HG02840 (cell line): ENCODE measurements at regions not wholly inside any gene's neighbourhood (a gene's known extent, or its start where the extent isn't known, plus 50 kb on each side); places are given as distances from the start of the nearest gene placed in this dataset.
"Not testable (repeated sequence)": the region's sequence is repeated elsewhere in the genome, so short reads cannot be mapped to it uniquely, and the experiment has no call there.

Experiments used
- ATAC-seq: cut with Tn5 transposase; IDR thresholded peaks from one replicate; pipeline ENCODE4 v1.9.1; 2021; ENCODE audit warnings: mild to moderate bottlenecking, moderate library complexity, moderate number of reproducible peaks; ENCODE audit not compliant: unreplicated experiment, low FRiP score

DNA sequence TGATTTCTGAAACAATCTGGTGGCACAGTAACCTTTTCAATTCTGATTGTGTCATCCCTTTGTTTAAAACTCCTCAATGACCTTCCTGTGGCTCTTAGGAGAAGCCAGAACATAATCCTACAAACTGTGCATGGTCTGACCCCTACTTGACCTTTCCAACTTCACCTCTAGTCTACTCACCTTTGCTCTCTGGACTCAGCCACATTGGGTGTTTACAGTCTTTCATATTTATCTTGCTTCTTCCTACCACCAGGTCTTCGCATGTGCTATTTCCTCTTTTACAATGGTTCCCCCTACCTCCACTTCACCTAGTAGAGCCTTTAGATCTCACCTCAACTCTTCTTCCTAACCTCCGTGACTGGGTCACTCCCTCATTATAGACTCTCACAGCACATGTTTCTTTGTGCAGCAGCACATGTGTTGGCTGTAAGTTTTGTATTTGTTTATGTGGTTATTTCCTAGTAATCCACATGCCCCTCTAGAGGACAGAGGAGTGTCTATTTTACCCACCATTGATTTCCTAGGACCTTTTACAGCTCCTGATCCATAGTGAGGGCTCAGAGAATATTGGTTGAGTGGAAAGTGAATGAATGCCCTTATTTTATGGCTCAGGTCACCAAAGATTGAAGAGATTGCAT is 320.8 kb upstream of the MEIS1 start:
- no peak for ATAC-seq

GRCh38 chr2:66111706-66112105 is 323.2 kb upstream of the MEIS1 start:
- ATAC-seq = no peak

DNA sequence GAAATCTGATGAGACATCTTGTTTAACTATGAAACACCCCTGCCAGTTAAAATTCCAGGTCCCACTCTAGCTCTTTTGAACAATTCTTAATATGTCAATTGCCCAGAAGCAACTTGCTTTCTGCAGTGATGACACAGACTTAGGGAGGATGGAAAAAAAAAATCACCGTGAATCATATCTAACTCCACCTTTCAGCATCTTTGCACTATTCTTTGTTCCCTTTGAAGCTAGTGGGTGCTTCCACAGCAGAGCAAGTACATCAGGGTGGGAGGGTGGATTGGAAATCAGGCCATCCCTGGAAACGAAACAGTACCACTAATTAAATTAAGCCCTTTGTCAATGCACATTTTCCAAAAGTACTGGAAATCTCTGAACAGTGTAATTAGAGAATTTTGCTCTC is 324.3 kb upstream of the MEIS1 start:
- no peak for ATAC-seq

- ATAC-seq = no peak
These were observed 324.8 kb upstream of the MEIS1 start for GRCh38 chr2:66110086-66110485.

DNA sequence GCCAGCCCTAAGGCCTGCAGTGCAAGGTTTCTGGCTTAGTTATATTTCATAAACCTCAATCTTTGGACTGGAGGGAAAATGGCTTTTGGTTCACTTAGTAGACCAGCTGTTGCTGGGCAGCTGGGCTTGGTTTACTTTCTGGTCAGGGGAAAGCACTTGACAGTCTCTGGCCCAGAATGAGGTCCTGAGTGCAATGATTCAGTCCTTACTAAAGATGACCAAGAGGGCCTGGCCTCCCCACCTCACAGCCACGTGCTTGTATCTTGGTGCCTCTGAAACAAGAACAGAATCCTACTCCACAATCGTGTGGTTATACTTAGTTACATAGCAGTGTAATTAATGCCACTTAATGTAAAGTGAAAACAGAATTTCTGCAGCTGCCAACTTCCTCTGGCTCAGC is 325.5 kb upstream of the MEIS1 start:
- no peak for ATAC-seq

DNA sequence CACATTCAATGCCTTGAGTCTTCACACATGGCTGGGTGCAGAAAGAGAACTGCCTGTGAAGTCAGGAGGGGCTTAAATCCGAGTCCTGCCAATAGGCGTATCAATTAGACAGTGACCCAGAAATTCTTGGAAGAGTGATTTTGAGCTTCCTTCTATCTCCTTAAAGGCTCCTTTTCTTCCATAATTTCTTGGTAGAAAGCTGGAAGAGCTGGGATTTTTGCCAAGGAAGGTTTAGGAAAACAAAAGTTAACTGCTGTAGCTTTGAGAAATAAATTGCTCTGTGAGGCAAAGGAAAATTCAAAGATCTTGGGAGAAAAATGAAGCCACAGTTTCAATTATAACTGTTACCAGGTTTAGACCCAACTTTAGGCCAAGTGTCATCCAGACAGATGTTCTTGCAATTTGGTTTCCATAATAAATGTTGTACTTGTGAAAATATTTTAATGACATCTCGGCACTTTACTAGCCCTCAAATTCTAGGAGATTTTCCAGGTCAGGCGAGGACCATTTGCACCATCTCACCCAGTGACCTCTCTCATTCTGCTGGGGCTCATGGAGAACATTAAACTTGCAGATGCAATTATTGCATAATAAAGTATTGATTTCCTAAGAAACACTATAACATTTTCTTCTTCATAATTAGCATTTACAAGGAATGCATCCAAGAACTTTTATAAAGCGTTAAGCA is 329.7 kb upstream of the MEIS1 start:
- no peak for ATAC-seq

GRCh38 chr2:66103581-66103980 is 331.3 kb upstream of the MEIS1 start:
- ATAC-seq = no peak

DNA sequence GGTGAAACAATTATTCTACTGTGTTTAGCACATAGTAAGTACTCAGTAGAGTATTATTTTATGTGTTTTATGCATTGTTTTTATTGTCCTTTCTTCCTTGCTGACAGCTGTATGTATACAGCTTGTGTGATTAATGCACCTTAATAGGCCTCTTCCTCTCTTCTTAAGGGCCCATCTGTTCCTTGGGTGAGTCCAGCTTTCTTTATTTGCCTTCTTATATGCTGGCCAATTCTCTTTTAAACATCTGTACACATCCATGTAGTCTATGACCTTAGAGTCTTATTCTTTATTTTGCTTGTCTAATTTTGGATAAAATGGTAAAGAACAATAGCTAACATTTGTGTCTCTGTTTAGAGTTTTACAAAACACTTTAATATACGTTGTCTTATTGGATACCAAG is 333.7 kb upstream of the MEIS1 start:
- ATAC-seq = no peak

DNA sequence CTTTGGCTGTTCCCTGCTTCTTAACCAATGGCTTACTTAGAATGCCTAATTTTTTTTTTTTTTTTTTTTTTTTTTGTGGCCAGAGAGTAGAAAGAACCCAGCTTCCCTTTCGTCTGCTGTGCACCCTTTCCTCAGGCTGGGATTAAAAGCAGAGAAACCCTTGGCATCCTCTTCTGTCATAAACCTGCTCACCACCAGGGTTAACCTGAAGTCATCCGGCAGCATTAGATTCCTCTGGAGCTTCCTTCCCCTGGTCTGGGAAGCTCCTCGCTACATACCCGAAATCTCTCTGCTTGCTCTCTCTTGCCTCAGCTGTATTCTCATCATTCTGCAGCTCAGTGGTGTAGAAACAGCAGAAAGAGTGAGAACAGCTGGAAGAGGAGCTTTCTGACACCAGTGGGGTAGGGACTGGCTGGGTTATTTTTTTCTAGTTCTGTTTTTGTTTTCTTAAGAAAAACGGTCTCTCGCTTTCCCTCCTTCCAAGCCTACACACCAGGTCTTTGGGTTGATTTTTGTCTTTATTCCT is 339.0 kb upstream of the MEIS1 start:
- no peak for ATAC-seq

- not testable (repeated sequence) for ATAC-seq
These were observed 340.2 kb upstream of the MEIS1 start for GRCh38 chr2:66094689-66095088.

GRCh38 chr2:66093371-66093770 is 341.6 kb upstream of the MEIS1 start:
- ATAC-seq = no peak

DNA sequence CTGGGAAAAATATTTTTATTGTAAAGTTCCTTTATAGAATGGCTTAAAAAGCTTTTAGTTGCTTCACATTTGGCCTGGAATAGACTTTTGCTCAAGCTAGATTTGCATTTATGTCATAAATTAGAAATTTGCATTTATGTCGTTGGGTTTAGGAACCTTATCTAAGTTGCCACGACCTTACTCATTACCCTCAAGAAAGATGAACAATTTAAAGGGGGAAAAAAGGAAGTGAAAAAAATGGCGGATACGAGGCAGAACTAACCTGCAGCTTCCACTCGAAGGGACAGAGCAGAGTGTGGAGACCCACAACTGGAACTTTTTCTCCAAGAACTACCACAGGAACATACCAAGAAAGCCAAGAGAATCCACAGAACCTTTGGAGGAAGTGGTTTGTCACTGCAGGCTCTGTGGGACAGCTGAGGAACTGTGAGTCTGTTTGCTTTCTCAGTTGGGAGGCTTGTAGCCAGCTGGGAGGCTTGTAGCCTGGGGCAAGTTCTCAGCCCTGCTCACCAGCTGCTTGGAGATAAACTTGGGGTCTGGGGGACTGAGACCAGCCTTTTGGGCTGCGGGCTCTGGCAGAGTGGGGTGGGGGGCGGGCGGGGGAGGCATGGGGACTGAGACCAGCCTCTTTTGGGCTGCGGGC is 349.9 kb upstream of the MEIS1 start:
- no peak for ATAC-seq

DNA sequence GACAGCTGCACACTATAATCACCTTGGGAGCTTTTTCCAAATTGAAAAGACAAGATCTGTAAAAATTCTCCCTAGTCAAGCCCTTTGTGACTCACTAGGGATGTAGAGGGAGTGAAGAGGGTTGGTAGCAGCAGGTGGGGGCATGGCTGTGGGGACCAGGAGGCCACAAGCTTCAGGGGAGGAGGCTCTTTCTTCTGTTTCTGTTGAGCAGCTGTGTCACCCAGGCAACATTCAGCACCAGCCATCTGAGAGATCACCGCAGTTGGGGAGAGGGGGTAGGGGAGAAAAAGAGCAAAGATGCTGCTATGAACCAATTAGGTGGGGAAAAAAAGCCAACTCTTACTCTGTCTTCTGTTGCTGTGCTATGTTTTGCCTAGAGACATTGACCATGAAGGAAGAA is 352.3 kb upstream of the MEIS1 start:
- ATAC-seq = no peak

GRCh38 chr2:66080127-66080526 is 354.8 kb upstream of the MEIS1 start:
- ATAC-seq = no peak

- ATAC-seq = no peak
These were observed 361.8 kb upstream of the MEIS1 start for GRCh38 chr2:66073172-66073571.

DNA sequence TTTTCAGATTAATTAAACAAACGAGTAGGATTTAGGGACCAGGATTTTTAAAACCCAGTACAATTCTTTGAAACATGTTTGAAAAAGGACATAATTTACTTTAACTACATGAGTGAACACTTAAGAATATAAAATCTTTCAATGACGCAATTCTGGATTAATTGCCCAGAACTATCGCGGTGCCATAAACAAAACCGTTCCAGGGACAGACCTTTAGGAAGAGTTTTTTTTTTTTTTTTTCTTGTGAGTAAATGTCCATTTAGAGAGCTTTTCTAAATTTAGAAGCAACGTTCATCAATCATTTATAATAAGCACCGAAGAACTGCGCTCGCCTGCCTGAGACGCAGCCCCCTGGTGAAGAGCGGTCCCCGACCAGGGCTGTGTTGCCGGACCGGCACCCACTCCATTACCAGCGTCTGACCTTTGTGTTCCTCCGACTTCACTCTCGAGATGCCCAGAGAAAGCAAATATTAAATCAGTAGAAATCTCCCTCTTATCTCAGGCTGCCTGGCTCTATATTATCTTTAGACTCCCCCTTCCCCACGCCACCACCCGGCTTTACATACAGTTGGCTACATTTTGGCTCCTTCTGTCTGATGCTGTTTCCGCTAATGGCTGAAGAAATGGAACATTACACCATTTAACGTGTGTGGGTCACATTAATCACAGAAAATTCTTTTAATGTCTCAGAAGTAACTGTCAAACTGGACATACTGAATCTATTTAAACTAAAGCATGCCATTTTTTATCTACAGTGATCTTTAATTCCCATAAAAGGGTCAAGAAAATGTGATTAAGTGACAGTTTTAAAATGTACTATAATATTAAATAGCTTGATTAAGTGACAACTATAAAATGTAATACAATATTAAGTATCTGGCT is 364.0 kb upstream of the MEIS1 start:
- no peak for ATAC-seq

- ATAC-seq = no peak
These were observed 364.8 kb upstream of the MEIS1 start for GRCh38 chr2:66069937-66070720.

DNA sequence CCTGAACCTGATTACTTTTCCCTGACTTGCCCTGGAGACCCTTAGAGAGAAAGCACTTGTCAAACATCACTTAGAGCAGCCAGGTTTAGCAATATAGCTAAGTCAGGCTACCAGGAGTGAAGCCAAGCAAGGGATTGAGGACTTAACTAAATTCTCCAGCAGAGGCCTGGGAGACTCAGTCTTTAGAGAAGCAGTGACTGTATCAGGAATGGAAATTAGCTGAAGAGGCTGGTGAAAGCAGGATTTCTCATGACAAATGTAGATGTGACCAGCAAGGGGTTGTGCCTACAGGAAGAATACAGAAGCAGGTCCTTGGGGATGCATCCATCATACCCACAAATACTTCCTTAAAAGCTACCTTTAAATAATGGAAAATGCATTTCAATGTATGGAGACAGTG is 368.9 kb upstream of the MEIS1 start:
- ATAC-seq = no peak

DNA sequence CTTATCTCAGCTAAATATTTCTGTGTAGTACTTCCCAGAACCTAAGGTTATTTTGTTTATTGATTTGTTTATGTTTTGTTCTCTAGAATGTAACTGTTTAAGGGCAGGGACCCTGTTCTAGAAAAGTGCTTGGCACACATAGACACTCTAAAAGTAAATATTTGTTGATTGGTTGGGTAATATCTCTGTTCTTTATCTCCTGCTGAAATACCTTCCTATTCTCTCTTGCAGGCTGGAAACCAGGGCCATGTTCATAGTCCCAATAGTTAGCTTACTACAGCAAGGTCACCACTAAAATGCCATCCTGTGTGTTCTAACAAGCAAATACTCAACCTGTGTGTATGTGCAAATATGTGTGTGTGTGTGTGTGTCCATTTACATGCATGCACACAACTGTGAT is 375.6 kb upstream of the MEIS1 start:
- ATAC-seq = no peak

DNA sequence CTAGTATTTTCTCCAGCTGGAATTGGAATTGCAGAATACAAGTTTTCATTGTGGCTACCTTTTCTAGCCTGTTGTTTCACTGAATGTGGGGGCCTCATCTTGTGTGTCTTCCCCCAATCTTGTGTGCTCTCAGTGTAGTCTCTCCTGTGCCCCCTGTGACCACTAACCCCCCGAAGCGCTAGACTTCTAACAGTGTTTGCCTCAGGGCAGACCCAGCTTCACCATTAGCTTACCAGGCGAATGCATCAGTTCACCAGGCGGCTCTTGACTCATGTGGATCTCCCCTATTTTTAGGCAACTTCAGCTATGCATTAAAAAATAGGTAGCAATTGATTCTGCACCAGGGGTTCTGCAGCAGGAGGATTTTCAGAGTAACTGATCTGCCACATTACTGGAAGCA is 376.2 kb upstream of the MEIS1 start:
- ATAC-seq = no peak
